GM13976 (cell line): ENCODE measurements at regions not wholly inside any gene's neighbourhood (a gene's known extent, or its start where the extent isn't known, plus 50 kb on each side); places are given as distances from the start of the nearest gene placed in this dataset.

Experiments
- DNase-seq: peaks from one replicate; pipeline ENCODE4 v3.0.0; 2012; ENCODE audit warnings: low spot score
- in situ Hi-C: fragments of 300-500 bp; cut with MboI; formaldehyde crosslinking; loops from one replicate; pipeline ENCODE4 v1.12.0; 2022; ENCODE audit warnings: low sequenced_read_pairs, mixed read lengths, inconsistent platforms; ENCODE audit not compliant: unreplicated experiment
- TF ChIP-seq, protein P1 (sequence below): IDR thresholded peaks from 2 replicates; pipeline ENCODE4 v1.5.1; 2012; ENCODE audit warnings: borderline replicate concordance, mild to moderate bottlenecking; ENCODE audit not compliant: insufficient read depth; ENCODE audit errors: extremely low read depth, missing control alignments, control extremely low read depth

DNA sequence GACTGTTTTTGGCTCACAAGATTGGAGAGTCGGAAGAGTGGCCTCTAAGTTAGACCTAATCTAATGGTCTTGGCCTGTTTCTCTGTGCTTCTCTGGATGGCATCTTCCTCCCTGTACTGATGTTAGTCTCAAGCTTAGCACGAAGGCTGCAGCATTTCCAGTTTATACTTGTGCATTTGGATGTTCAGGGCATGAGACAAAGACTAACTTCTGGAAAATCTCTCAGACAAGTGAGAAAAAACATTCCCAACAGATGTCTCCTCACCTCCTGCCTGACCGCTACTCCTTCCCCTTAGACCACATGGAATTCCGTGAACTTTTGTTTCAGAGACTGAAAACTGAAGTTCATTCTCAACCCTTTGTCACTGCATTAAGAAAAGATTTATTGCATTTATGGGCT is 410.8 kb upstream of the MCTP2 start:
- in situ Hi-C loops = no loop called here
- DNase-seq = no peak
- TF ChIP-seq, protein P1, sequence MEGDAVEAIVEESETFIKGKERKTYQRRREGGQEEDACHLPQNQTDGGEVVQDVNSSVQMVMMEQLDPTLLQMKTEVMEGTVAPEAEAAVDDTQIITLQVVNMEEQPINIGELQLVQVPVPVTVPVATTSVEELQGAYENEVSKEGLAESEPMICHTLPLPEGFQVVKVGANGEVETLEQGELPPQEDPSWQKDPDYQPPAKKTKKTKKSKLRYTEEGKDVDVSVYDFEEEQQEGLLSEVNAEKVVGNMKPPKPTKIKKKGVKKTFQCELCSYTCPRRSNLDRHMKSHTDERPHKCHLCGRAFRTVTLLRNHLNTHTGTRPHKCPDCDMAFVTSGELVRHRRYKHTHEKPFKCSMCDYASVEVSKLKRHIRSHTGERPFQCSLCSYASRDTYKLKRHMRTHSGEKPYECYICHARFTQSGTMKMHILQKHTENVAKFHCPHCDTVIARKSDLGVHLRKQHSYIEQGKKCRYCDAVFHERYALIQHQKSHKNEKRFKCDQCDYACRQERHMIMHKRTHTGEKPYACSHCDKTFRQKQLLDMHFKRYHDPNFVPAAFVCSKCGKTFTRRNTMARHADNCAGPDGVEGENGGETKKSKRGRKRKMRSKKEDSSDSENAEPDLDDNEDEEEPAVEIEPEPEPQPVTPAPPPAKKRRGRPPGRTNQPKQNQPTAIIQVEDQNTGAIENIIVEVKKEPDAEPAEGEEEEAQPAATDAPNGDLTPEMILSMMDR = no peak

DNA sequence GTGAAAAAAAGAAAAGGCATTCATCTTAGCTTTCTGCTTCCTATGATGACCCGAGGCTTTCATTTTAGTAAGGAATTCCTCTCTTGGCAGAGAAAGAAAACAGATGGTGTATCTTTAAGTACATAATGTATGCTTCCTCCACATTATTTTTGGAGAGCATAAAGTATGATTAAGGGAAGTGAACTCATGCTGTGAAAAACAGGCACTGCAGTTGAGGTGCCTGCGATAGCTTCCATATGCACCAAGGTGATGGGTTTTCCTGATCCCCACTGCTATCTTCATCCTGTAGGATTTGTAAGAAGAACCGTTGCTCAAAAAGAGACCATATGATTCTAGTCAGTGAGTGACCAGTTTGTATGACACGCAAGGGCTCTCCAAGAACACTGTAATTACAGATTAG is 411.5 kb upstream of the MCTP2 start:
- TF ChIP-seq, protein P1 = no peak
- DNase-seq = no peak
- in situ Hi-C loops = no loop called here

DNA sequence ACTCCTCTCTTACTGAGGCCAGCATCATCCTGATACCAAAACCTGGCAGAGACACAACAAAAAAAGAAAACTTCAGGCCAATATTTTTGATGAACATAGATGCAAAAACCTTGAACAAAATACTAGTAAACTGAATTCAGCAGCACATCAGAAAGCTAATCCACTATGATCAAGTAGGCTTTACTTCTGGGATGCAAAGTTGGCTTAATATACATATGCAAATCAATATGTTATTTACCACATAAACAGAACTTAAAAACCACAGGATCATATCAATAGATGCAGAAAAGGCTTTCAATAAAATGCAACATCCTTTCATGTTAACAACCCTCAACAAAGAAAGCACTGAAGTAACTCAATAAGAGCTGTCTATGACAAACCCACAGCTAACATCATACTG is 414.5 kb upstream of the MCTP2 start:
- in situ Hi-C loops = no loop called here

DNA sequence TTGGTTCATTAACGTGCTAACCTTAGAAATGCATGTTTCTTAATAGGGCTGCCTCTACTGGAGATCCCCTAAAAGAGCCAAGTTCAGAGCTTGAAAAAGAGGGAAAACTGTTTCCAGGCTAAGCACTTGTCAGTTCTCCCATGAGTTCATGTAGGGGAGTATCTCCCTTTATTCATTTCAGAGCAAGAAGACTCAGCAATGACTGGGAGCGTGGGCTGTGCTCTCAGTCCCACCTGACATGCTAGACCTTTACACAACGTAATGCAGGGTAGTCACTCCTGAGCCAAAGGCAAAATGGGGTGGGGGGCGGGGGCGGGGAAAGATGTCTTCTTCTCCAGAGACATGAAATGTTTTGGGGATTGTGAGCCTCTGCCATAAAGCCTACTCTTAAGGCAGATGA is 420.1 kb upstream of the MCTP2 start:
- TF ChIP-seq, protein P1 = no peak
- in situ Hi-C loops = no loop called here
- DNase-seq = no peak

More for the DNA sequence above, 414.5 kb upstream of the MCTP2 start:
- TF ChIP-seq, protein P1 = no peak
- DNase-seq = no peak

DNA sequence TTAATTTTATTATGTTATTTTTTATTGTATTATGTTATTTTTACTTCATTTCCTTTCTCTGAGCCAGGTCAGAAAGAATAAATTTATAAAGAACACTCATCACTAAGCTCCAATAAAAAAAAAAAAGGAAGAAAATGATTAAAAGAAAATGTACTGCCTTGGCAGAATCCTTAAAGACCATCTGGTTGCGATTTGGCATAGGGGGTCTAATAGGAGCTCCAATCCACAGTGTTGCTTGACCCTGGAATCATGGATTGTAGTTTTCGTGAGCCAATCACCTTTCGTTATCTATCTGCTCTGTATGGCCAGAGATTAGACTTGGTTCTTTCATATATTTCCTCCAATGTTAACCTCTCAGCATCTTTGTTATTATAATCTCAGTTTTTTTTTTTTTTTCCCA is 421.8 kb upstream of the MCTP2 start:
- DNase-seq = no peak
- TF ChIP-seq, protein P1 = no peak
- in situ Hi-C loops = no loop called here

DNA sequence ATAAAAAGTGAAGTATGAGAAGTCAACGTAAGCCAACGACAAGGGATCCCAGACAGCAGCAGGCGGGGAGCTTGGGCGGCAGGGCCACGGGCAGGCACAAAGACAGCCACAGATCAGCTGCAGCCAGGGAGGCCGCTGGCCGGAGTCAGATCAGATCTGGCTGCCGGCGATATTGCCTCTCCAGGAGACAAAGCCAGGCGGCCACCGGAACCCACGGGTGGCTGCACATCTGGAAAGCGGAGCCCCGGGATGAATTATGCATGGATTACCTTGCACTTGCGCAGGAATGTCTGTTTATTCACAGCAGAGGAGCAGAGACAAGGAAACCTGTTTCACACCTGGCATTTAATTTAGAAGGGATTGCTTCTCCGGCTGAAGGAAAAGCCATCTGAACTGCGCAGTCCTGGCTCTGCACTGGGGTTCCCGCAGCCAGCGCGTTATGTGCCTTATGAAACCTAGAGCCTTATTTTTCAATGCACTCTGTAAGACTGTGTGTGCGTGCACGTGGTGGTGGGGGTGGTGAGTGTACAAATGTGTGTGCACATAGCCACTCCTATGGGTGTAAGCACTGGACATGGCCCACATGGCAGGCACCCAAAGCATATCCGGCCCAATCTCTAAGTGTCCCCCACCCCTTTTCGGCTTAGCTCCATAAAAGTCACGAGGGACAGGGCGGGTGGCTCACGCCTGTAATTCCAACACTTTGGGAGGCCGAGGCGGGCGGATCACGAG is 427.8 kb upstream of the MCTP2 start:
- TF ChIP-seq, protein P1 = no peak
- DNase-seq = no peak
- in situ Hi-C loops = no loop called here

DNA sequence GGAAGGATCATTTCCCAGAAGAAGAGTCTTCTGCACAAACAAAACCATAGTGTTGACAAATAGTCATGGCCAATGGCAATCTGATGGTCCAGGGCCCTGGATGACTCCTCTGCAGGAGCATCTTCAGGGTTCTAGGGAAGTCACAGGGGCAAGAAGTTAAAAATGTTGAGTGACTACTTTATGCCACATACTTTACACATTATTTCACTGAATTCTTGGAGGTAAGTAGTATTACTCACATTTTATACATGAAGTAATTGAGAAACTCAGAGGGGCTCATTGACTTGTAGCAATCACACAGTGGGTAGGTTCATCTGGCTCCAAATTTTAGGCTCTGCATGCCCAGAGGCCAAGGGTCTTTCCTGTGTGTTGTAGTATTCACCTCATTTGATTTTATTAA is 430.2 kb upstream of the MCTP2 start:
- DNase-seq = no peak
- TF ChIP-seq, protein P1 = no peak
- in situ Hi-C loops = no loop called here
